HG03558 (cell line): ENCODE measurements at regions not wholly inside any gene's neighbourhood (a gene's known extent, or its start where the extent isn't known, plus 50 kb on each side); places are given as distances from the start of the nearest gene placed in this dataset.

Experiments used
- ATAC-seq: cut with Tn5 transposase; IDR thresholded peaks from one replicate; pipeline ENCODE4 v1.9.1; 2021; ENCODE audit warnings: moderate number of reproducible peaks; ENCODE audit not compliant: unreplicated experiment; ENCODE audit errors: extremely low read depth

- no peak for ATAC-seq
Observed at GRCh38 chr4:17189401-17189720, 290.9 kb upstream of the LDB2 start.

- no peak for ATAC-seq
Observed at GRCh38 chr4:17188547-17189400, 290.3 kb upstream of the LDB2 start.

GRCh38 chr4:17188125-17188524, 289.7 kb upstream of the LDB2 start:
- no peak for ATAC-seq

- no peak for ATAC-seq
Observed at GRCh38 chr4:17187003-17187402, 288.6 kb upstream of the LDB2 start.

- no peak for ATAC-seq
Observed at GRCh38 chr4:17182888-17183287, 284.4 kb upstream of the LDB2 start.

GRCh38 chr4:17174751-17175150, 276.3 kb upstream of the LDB2 start:
- no peak for ATAC-seq

GRCh38 chr4:17173300-17173699, 274.9 kb upstream of the LDB2 start:
- no peak for ATAC-seq

- no peak for ATAC-seq
Observed at GRCh38 chr4:17170131-17170530, 271.7 kb upstream of the LDB2 start.

- no peak for ATAC-seq
Observed at GRCh38 chr4:17169699-17170098, 271.3 kb upstream of the LDB2 start.

- no peak for ATAC-seq
Observed at GRCh38 chr4:17168571-17168970, 270.1 kb upstream of the LDB2 start.

- ATAC-seq, result no peak
Observed at GRCh38 chr4:17166954-17167353, 268.5 kb upstream of the LDB2 start.

- ATAC-seq, result no peak
Observed at GRCh38 chr4:17165286-17165685, 266.8 kb upstream of the LDB2 start.

GRCh38 chr4:17164666-17165065, 266.2 kb upstream of the LDB2 start:
- ATAC-seq, result no peak

- no peak for ATAC-seq
Observed at GRCh38 chr4:17163156-17163771, 264.8 kb upstream of the LDB2 start.

- ATAC-seq, result no peak
Observed at GRCh38 chr4:17157304-17157703, 258.9 kb upstream of the LDB2 start.

- no peak for ATAC-seq
Observed at GRCh38 chr4:17155486-17155885, 257.0 kb upstream of the LDB2 start.

GRCh38 chr4:17153572-17153971, 255.1 kb upstream of the LDB2 start:
- no peak for ATAC-seq

- no peak for ATAC-seq
Observed at GRCh38 chr4:17152941-17153540, 254.6 kb upstream of the LDB2 start.

- no peak for ATAC-seq
Observed at GRCh38 chr4:17142232-17142711, 243.8 kb upstream of the LDB2 start.

- ATAC-seq, result no peak
Observed at GRCh38 chr4:17138847-17139246, 240.4 kb upstream of the LDB2 start.

GRCh38 chr4:17134565-17134964, 236.1 kb upstream of the LDB2 start:
- ATAC-seq, result no peak
